ENCODE measurements at regions not wholly inside any gene's neighbourhood (a gene's known extent, or its start where the extent isn't known, plus 50 kb on each side); places are given as distances from the start of the nearest gene placed in this dataset.

DNA sequence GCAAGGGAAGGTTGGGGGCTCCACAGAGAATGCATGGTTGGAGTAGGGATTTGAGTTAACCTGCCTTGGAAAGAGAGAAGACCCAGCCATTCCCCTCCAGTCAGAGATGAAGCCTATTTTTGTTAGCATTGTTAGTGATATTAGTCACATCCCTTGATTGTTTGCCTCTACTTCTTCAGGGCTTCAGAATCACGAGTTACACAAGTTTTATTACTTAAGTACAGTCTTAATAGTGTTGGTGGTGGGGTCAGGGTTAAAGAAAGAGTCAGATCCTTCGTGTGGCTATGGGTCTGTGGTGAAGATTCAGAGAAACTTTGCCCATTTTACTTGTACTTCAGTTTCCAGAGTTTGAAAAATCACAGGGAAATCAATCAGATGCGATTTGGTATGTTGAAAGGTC, 363.1 kb downstream of the LRIG3 start:
- TF ChIP-seq, protein P1, sequence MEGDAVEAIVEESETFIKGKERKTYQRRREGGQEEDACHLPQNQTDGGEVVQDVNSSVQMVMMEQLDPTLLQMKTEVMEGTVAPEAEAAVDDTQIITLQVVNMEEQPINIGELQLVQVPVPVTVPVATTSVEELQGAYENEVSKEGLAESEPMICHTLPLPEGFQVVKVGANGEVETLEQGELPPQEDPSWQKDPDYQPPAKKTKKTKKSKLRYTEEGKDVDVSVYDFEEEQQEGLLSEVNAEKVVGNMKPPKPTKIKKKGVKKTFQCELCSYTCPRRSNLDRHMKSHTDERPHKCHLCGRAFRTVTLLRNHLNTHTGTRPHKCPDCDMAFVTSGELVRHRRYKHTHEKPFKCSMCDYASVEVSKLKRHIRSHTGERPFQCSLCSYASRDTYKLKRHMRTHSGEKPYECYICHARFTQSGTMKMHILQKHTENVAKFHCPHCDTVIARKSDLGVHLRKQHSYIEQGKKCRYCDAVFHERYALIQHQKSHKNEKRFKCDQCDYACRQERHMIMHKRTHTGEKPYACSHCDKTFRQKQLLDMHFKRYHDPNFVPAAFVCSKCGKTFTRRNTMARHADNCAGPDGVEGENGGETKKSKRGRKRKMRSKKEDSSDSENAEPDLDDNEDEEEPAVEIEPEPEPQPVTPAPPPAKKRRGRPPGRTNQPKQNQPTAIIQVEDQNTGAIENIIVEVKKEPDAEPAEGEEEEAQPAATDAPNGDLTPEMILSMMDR (IDR thresholded peaks at IDR 0.05; ENCODE audit: unreplicated experiment): no peak
- peaks cover 5% of the 10 kb centered on the region for H3K9me3 Mint-ChIP-seq

GRCh38 chr12:58557661-58558060, 362.6 kb downstream of the LRIG3 start:
- Mint-ChIP-seq H3K27ac (no peak overlapping the region), H3K4me1 (peaks cover 4% of the 10 kb centered on the region), H3K36me3 (no peaks in the 10 kb centered on the region), H3K9me3 (peaks cover 5% of the 10 kb centered on the region), H3K4me3 (no peak overlapping the region), H3K27me3 (ENCODE audit: low read depth) (peaks cover 16% of the 10 kb centered on the region)
- no peak for DNase-seq (ENCODE audit: low spot score in 2 of 2, unreplicated experiment in 2 of 2)
- TF ChIP-seq, protein P1 (IDR thresholded peaks at IDR 0.05; ENCODE audit: unreplicated experiment): no peak

More for the DNA sequence above, 363.1 kb downstream of the LRIG3 start:
- H3K4me3 Mint-ChIP-seq: no peak overlapping the region
- H3K27me3 Mint-ChIP-seq (ENCODE audit: low read depth): peaks cover 18% of the 10 kb centered on the region
- DNase-seq (ENCODE audit: low spot score in 2 of 2, unreplicated experiment in 2 of 2): no peak
- no peaks in the 10 kb centered on the region for H3K36me3 Mint-ChIP-seq
- H3K27ac Mint-ChIP-seq: no peak overlapping the region
- H3K4me1 Mint-ChIP-seq: peaks cover 4% of the 10 kb centered on the region

GRCh38 chr12:58563621-58564020, 356.7 kb downstream of the LRIG3 start:
- Mint-ChIP-seq H3K36me3 (no peaks in the 10 kb centered on the region), H3K27me3 (ENCODE audit: low read depth) (no peaks in the 10 kb centered on the region), H3K4me1 (peaks cover 10% of the 10 kb centered on the region), H3K27ac (no peak overlapping the region), H3K9me3 (peaks cover 5% of the 10 kb centered on the region), H3K4me3 (no peak overlapping the region)
- TF ChIP-seq, protein P1 (IDR thresholded peaks at IDR 0.05; ENCODE audit: unreplicated experiment): no peak
- DNase-seq (ENCODE audit: low spot score in 2 of 2, unreplicated experiment in 2 of 2): no peak

- H3K27me3 Mint-ChIP-seq (ENCODE audit: low read depth): no peaks in the 10 kb centered on the region
- H3K36me3 Mint-ChIP-seq: no peaks in the 10 kb centered on the region
- H3K9me3 Mint-ChIP-seq: no peaks in the 10 kb centered on the region
- DNase-seq (ENCODE audit: low spot score in 2 of 2, unreplicated experiment in 2 of 2): no peak
- H3K4me1 Mint-ChIP-seq: peaks cover 10% of the 10 kb centered on the region
- no peak overlapping the region for H3K4me3 Mint-ChIP-seq
- TF ChIP-seq, protein P1 (IDR thresholded peaks at IDR 0.05; ENCODE audit: unreplicated experiment): no peak
- H3K27ac Mint-ChIP-seq: no peak overlapping the region
These were observed 355.6 kb downstream of the LRIG3 start for GRCh38 chr12:58564721-58565120.

- peaks cover 10% of the 10 kb centered on the region for H3K4me1 Mint-ChIP-seq
- no peaks in the 10 kb centered on the region for H3K9me3 Mint-ChIP-seq
- no peaks in the 10 kb centered on the region for H3K36me3 Mint-ChIP-seq
- no peaks in the 10 kb centered on the region for H3K27me3 Mint-ChIP-seq (ENCODE audit: low read depth)
- no peak overlapping the region for H3K27ac Mint-ChIP-seq
- DNase-seq (ENCODE audit: low spot score in 2 of 2, unreplicated experiment in 2 of 2): no peak
- no peak overlapping the region for H3K4me3 Mint-ChIP-seq
- TF ChIP-seq, protein P1 (IDR thresholded peaks at IDR 0.05; ENCODE audit: unreplicated experiment): no peak
These were observed 353.7 kb downstream of the LRIG3 start for GRCh38 chr12:58566599-58566998.

DNA sequence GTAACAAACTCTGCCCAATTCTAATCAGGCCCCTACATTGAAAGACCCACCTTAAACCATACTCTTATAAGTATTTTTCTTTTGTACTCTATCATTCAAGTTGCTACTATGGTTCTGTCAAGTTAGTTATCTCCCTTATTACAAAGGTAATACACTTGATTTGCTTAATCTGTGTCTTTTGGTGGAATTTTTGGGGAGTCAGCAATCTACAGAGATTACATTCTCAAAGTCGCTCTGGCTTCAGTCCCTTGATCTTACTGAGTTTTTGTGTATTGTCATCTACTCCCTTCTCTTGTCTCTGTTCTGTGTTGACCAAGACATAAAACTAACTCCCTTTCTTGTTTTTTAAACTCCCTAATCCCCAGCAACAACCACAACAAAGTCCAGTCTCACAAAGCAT, 353.1 kb downstream of the LRIG3 start:
- H3K36me3 Mint-ChIP-seq: no peaks in the 10 kb centered on the region

More for the DNA sequence above, 353.1 kb downstream of the LRIG3 start:
- TF ChIP-seq, protein P1 (IDR thresholded peaks at IDR 0.05; ENCODE audit: unreplicated experiment): no peak
- Mint-ChIP-seq H3K4me1 (peaks cover 10% of the 10 kb centered on the region), H3K27ac (no peak overlapping the region), H3K27me3 (ENCODE audit: low read depth) (no peaks in the 10 kb centered on the region), H3K9me3 (no peaks in the 10 kb centered on the region), H3K4me3 (no peak overlapping the region)
- DNase-seq (ENCODE audit: low spot score in 2 of 2, unreplicated experiment in 2 of 2): no peak
